ENCODE measurements at regions not wholly inside any gene's neighbourhood (a gene's known extent, or its start where the extent isn't known, plus 50 kb on each side); places are given as distances from the start of the nearest gene placed in this dataset.
"Not testable (repeated sequence)": the region's sequence is repeated elsewhere in the genome, so short reads cannot be mapped to it uniquely, and the experiment has no call there.

DNA sequence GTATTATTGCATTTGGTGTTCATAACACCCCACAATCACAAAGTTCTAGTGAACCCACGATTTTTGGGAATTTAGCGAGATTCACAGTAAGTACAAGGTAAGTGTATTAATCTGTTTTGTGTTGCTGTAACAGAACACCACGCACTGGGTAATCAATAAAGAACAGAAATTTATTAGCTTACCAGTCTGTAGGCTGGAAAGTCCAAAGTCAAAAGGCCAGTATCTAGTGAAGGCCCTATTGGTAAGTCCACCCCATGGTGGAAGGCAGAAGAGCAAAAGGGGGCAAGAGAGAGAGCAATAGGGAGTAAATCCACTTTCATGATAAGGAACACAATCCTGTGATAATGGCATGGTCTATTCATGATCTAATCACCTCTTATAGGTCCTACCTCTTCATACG, 190.3 kb upstream of the KCNMB2 start:
- no peak for DNase-seq (ENCODE audit: low spot score)
- no peaks in the 10 kb centered on the region for H3K27me3 Mint-ChIP-seq (ENCODE audit: low read depth)
- H3K9me3 Mint-ChIP-seq (ENCODE audit: low read depth) = peaks cover 3% of the 10 kb centered on the region
- H3K27ac Mint-ChIP-seq (ENCODE audit: unreplicated experiment) = no peak overlapping the region
- no peak overlapping the region for H3K4me3 Mint-ChIP-seq (ENCODE audit: unreplicated experiment)
- no peaks in the 10 kb centered on the region for H3K36me3 Mint-ChIP-seq (ENCODE audit: low read depth)
- TF ChIP-seq, protein P1, sequence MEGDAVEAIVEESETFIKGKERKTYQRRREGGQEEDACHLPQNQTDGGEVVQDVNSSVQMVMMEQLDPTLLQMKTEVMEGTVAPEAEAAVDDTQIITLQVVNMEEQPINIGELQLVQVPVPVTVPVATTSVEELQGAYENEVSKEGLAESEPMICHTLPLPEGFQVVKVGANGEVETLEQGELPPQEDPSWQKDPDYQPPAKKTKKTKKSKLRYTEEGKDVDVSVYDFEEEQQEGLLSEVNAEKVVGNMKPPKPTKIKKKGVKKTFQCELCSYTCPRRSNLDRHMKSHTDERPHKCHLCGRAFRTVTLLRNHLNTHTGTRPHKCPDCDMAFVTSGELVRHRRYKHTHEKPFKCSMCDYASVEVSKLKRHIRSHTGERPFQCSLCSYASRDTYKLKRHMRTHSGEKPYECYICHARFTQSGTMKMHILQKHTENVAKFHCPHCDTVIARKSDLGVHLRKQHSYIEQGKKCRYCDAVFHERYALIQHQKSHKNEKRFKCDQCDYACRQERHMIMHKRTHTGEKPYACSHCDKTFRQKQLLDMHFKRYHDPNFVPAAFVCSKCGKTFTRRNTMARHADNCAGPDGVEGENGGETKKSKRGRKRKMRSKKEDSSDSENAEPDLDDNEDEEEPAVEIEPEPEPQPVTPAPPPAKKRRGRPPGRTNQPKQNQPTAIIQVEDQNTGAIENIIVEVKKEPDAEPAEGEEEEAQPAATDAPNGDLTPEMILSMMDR (IDR thresholded peaks at IDR 0.05) = no peak
- peaks cover 33% of the 10 kb centered on the region for H3K4me1 Mint-ChIP-seq (ENCODE audit: low read depth)

DNA sequence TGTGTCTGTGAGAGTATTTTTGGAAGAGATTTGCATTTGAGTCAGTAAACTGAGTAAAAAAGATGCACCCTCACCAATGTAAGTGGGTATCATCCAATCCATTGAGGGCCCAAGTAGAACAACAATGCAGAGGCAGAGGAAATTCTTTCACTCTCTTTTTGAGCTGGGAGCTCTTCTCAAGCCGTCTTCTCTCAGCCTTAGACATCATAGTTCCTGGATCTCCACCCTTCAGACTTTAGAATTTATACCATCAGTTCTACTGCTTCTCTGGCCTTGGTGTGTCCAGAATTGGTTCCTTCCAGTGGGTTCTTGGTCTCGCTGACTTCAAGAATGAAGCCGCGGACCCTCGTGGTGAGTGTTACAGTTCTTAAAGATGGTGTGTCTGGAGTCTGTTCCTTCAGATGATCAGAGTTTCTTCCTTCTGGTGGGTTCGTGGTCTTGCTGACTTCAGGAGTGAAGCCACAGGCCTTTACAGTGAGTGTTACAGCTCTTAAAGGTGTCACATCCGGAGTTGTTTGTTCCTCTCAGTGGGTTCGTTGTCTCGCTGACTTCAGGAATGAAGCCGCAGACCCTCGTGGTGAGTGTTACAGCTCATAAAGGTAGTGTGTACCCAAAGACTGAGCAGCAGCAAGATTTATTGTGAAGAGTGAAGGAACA, 187.5 kb upstream of the KCNMB2 start:
- DNase-seq (ENCODE audit: low spot score); H3K4me3 Mint-ChIP-seq (ENCODE audit: unreplicated experiment); H3K27ac Mint-ChIP-seq (ENCODE audit: unreplicated experiment); H3K27me3 Mint-ChIP-seq (ENCODE audit: low read depth); H3K9me3 Mint-ChIP-seq (ENCODE audit: low read depth); H3K36me3 Mint-ChIP-seq (ENCODE audit: low read depth): not testable (repeated sequence)
- H3K4me1 Mint-ChIP-seq (ENCODE audit: low read depth) = peaks cover 37% of the 10 kb centered on the region

DNA sequence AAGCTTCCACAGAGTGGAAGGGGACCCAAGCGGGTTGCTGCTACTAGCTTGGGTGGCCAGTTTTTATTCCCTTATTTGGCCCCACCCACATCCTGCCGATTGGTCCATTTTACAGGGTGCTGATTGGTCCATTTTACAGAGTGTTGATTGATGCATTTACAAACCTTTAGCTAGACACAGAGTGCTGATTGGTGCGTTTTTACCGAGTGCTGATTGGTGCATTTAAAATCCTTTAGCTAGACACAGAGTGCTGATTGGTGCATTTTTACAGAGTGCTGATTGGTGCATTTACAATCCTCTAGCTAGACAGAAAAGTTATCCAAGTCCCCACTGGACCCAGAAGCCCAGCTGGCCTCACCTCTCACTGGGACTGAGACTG, 187.0 kb upstream of the KCNMB2 start:
- H3K36me3 Mint-ChIP-seq (ENCODE audit: low read depth); H3K4me3 Mint-ChIP-seq (ENCODE audit: unreplicated experiment); DNase-seq (ENCODE audit: low spot score); H3K27me3 Mint-ChIP-seq (ENCODE audit: low read depth); H3K27ac Mint-ChIP-seq (ENCODE audit: unreplicated experiment); H3K9me3 Mint-ChIP-seq (ENCODE audit: low read depth): not testable (repeated sequence)
- H3K4me1 Mint-ChIP-seq (ENCODE audit: low read depth) = peaks cover 40% of the 10 kb centered on the region

DNA sequence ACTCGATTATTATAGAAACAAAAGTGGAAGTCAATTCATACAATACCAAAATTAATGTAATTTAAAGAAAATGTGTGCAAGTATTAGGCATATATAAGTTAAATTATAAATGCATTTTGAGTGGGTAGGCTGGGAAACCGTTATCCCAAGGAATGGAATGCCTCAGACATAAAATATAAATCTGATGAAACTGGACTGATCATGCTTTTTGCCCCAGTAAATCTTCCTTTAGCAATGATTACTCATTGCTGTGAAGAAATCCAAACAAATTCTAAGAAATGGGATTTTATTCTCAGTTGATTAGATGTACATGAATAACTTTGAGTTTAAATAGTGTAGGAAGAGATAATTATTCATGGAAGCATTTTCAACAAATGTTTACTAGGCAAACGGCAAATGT, 185.5 kb upstream of the KCNMB2 start:
- H3K27me3 Mint-ChIP-seq (ENCODE audit: low read depth) = no peaks in the 10 kb centered on the region
- no peak overlapping the region for H3K4me3 Mint-ChIP-seq (ENCODE audit: unreplicated experiment)
- TF ChIP-seq, protein P1 (IDR thresholded peaks at IDR 0.05) = no peak
- peaks cover 9% of the 10 kb centered on the region for H3K9me3 Mint-ChIP-seq (ENCODE audit: low read depth)
- no peak for DNase-seq (ENCODE audit: low spot score)
- H3K27ac Mint-ChIP-seq (ENCODE audit: unreplicated experiment) = peak overlapping the region; percentile 64
- H3K36me3 Mint-ChIP-seq (ENCODE audit: low read depth) = peaks cover 6% of the 10 kb centered on the region
- H3K4me1 Mint-ChIP-seq (ENCODE audit: low read depth) = peaks cover 42% of the 10 kb centered on the region

DNA sequence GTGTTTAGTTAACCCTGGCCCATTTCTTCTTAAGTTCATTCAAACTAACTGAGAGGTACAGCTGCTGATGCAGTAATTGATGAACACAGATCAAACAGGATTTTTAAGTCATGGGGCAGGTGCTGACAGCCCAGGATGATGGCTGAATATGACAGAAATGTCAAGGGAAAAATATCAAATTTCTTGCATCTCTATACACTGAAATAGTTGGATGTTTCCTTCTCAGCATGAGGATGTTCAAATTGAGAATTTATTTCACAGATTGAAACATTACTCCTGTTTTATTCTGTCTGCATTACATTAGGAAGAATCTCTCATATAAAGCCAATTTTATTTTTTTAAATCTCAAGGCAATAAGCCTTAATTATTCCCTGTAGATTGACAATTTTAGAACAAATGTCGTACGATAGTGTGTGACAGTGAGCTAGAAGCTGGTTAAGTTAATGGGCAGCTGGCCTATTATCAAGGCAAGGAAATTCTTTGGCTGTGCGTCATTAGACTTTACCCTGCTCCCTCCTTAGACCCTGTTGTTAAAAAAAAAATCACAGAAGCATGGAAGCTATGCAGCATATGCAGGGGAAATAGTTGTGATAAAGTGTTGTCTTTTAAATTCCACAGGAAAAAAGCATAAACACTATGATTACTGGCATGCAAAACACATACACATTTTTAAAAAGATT, 183.8 kb upstream of the KCNMB2 start:
- Mint-ChIP-seq H3K27me3 (ENCODE audit: low read depth) (no peaks in the 10 kb centered on the region), H3K9me3 (ENCODE audit: low read depth) (peaks cover 14% of the 10 kb centered on the region), H3K4me1 (ENCODE audit: low read depth) (peaks cover 44% of the 10 kb centered on the region), H3K27ac (ENCODE audit: unreplicated experiment) (peak overlapping the region; percentile 84), H3K36me3 (ENCODE audit: low read depth) (peaks cover 10% of the 10 kb centered on the region), H3K4me3 (ENCODE audit: unreplicated experiment) (peak overlapping the region; percentile 52)
- TF ChIP-seq, protein P1 (IDR thresholded peaks at IDR 0.05) = no peak
- no peak for DNase-seq (ENCODE audit: low spot score)

DNA sequence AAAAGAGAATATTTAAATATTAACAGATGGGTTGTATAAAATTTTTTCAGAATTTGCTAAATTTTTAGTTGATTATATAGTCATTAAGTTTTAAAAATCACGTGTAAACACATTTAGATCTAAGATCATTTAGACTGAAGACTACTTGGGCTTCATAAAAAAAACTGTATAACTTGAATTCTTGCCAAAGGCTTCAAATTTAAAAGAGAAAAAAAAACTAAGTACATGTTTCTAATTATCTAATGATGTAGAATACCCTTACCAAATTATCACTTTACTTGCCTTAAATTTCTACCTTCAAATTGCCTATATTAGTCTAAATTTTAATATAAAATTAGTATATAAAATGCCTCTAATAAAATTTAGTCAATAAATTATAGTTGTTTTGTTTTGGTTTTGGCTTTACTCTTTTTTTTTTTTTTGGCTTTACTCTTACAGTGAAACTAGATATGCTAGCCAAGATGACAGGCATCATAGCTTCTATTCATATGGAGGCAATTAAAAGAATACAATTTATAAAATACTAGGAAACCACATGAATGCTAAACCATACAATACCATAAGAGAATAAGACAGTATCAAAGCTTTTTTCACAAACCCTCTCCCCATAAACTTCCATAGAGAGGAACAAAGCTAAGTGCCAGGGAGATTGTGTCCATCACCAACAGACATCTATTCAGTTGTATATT, 183.1 kb upstream of the KCNMB2 start:
- Mint-ChIP-seq H3K9me3 (ENCODE audit: low read depth) (peaks cover 14% of the 10 kb centered on the region), H3K27ac (ENCODE audit: unreplicated experiment) (no peak overlapping the region), H3K27me3 (ENCODE audit: low read depth) (no peaks in the 10 kb centered on the region), H3K4me3 (ENCODE audit: unreplicated experiment) (no peak overlapping the region), H3K4me1 (ENCODE audit: low read depth) (peaks cover 44% of the 10 kb centered on the region), H3K36me3 (ENCODE audit: low read depth) (peaks cover 10% of the 10 kb centered on the region)
- TF ChIP-seq, protein P1 (IDR thresholded peaks at IDR 0.05) = no peak
- DNase-seq (ENCODE audit: low spot score) = no peak

Data from chondrocyte (in vitro differentiated cells).